Thyroid gland (tissue), 4 donors: ENCODE measurements at regions not wholly inside any gene's neighbourhood (a gene's known extent, or its start where the extent isn't known, plus 50 kb on each side); places are given as distances from the start of the nearest gene placed in this dataset.

Experiments
- CTCF ChIP-seq, 6 experiments: fragments of 200-600 bp in 3 of 6; fragments of 450-650 bp in 3 of 6; sonication (generic) in 3 of 6; IDR thresholded peaks; one replicate each; pipeline ENCODE4 v1.5.1; 2016 to 2019; ENCODE audit warnings: antibody characterized with exemption in 6 of 6, mild to moderate bottlenecking in 2 of 6, inconsistent platforms in 1 of 6, moderate library complexity in 1 of 6
- POLR2A ChIP-seq, 2 donors: fragments of 450-650 bp; IDR thresholded peaks; one replicate each; pipeline ENCODE4 v1.6.1; 2017; ENCODE audit warnings: antibody characterized with exemption in 2 of 2, mild to moderate bottlenecking in 2 of 2, moderate library complexity in 1 of 2

- TF ChIP-seq CTCF (IDR thresholded peaks at IDR 0.05), result no peak
- no peak for TF ChIP-seq POLR2A (IDR thresholded peaks at IDR 0.05)
Observed at GRCh38 chr4:32032136-32032672, 1312.0 kb downstream of the PCDH7 start.
